T-cell (primary cell): ENCODE measurements at regions not wholly inside any gene's neighbourhood (a gene's known extent, or its start where the extent isn't known, plus 50 kb on each side); places are given as distances from the start of the nearest gene placed in this dataset.

Experiments used
- ATAC-seq, 4 experiments: fragments of 200-7000 bp in 3 of 4; fragments of 150-1000 bp in 1 of 4; cut with Tn5 transposase; replicated peaks in 1 of 4; 1 replicate in 3 of 4; 2 replicates in 1 of 4; pipeline ENCODE4 v1.10.0; 2021; ENCODE audit warnings: moderate library complexity in 3 of 4, mild to moderate bottlenecking in 2 of 4, moderate number of reproducible peaks in 1 of 4
- CTCF ChIA-PET, 2 donors: fragments of 300-600 bp; sonication (Branson Sonifier 250); formaldehyde crosslinking; loops; one replicate each; lab custom pipeline; 2022; ENCODE audit warnings: antibody characterized with exemption in 2 of 2; lab: Charles Lee
- POLR2A ChIA-PET, 2 donors: fragments of 300-600 bp; sonication (Branson Sonifier 250); formaldehyde crosslinking; loops; one replicate each; lab custom pipeline; 2022; ENCODE audit warnings: antibody characterized with exemption in 2 of 2; lab: Charles Lee
- DNase-seq, 35 experiments: peaks; one replicate each; pipeline versions ENCODE4 v3.0.0 to v3.0.0-alpha.2; 2013 to 2023
- H3K27ac ChIP-seq: one replicate; pipeline ENCODE4 v1.5.1; 2013; ENCODE audit warnings: low read length
- H3K27me3 ChIP-seq, 2 experiments: replicated peaks in 1 of 2; 1 replicate in 1 of 2; 2 replicates in 1 of 2; pipeline versions ENCODE4 v1.6.1 to v1.7.0; 2013; ENCODE audit warnings: low read length in 1 of 2, mixed read lengths in 1 of 2; ENCODE audit not compliant: control insufficient read depth in 2 of 2, insufficient read depth in 2 of 2; ENCODE audit errors: extremely low read depth in 1 of 2
- H3K36me3 ChIP-seq, 2 donors: 1 replicate in 1 of 2; 2 replicates in 1 of 2; pipeline versions ENCODE4 v1.6.1 to v1.7.0; 2013; ENCODE audit warnings: low read length in 1 of 2; ENCODE audit not compliant: control insufficient read depth in 2 of 2, insufficient read depth in 1 of 2; ENCODE audit errors: extremely low read depth in 1 of 2
- H3K4me1 ChIP-seq, 2 experiments: 1 replicate in 1 of 2; 2 replicates in 1 of 2; pipeline versions ENCODE4 v1.6.1 to v1.7.0; 2013; ENCODE audit warnings: low read length in 2 of 2, mixed read lengths in 1 of 2; ENCODE audit not compliant: insufficient read depth in 2 of 2, control insufficient read depth in 1 of 2; ENCODE audit errors: extremely low read depth in 1 of 2
- H3K4me3 ChIP-seq, 2 donors: 1 replicate in 1 of 2; 2 replicates in 1 of 2; pipeline versions ENCODE4 v1.5.1 to v1.7.0; 2013; ENCODE audit warnings: mild to moderate bottlenecking in 2 of 2, low read length in 1 of 2, moderate library complexity in 1 of 2; ENCODE audit not compliant: control insufficient read depth in 1 of 2; ENCODE audit errors: extremely low read depth in 1 of 2
- H3K9me3 ChIP-seq: 2 replicates; pipeline ENCODE4 v1.7.0; 2013
- H3K27ac Mint-ChIP-seq, 2 donors: one replicate each; pipeline ENCODE4 v1.8.0; 2020 to 2021; ENCODE audit warnings: mild to moderate bottlenecking in 2 of 2, mixed read lengths in 2 of 2
- H3K27me3 Mint-ChIP-seq, 2 donors: one replicate each; pipeline ENCODE4 v1.8.0; 2021 to 2022; ENCODE audit warnings: mixed read lengths in 2 of 2
- H3K36me3 Mint-ChIP-seq: one replicate; pipeline ENCODE4 v1.8.0; 2021; ENCODE audit warnings: mixed read lengths
- H3K4me1 Mint-ChIP-seq, 3 donors: one replicate each; pipeline ENCODE4 v1.8.0; 2020 to 2022; ENCODE audit warnings: mixed read lengths in 3 of 3, mild to moderate bottlenecking in 1 of 3
- H3K4me3 Mint-ChIP-seq, 3 donors: one replicate each; pipeline ENCODE4 v1.8.0; 2020 to 2022; ENCODE audit warnings: mild to moderate bottlenecking in 3 of 3, mixed read lengths in 3 of 3, moderate library complexity in 3 of 3
- H3K9me3 Mint-ChIP-seq, 3 donors: one replicate each; pipeline ENCODE4 v1.8.0; 2020 to 2022; ENCODE audit warnings: mixed read lengths in 3 of 3
- WGBS: methylation state at CpG from one replicate; pipeline ENCODE4 v1.1.5; 2013; ENCODE audit warnings: missing lambda C conversion rate; ENCODE audit not compliant: insufficient coverage; 5-methylcytosine and 5-hydroxymethylcytosine counted together

GRCh38 chr12:28980436-28980835 lies 168.6 kb upstream of the FAR2 start:
- ATAC-seq (no peak), DNase-seq (no peak)
- ChIA-PET CTCF (no interaction called here), POLR2A (no interaction called here)
- Histone ChIP-seq H3K27me3 (peaks cover 0 to 2% of the 10 kb centered on the region in 2 experiments), H3K36me3 (no peaks in the 10 kb centered on the region), H3K4me1 (no peaks in the 10 kb centered on the region), H3K9me3 (no peaks in the 10 kb centered on the region), H3K4me3 (no peak overlapping the region), H3K27ac (no peak overlapping the region)
- H3K4me1 Mint-ChIP-seq = no peaks in the 10 kb centered on the region
- WGBS = no CpG with 5 or more reads among the region's 4 CpGs
- H3K36me3 Mint-ChIP-seq = no peaks in the 10 kb centered on the region
- no peak overlapping the region for H3K4me3 Mint-ChIP-seq
- no peaks in the 10 kb centered on the region for H3K9me3 Mint-ChIP-seq
- peaks cover 3 to 22% of the 10 kb centered on the region in 2 donors for H3K27me3 Mint-ChIP-seq
- H3K27ac Mint-ChIP-seq = no peak overlapping the region

DNA sequence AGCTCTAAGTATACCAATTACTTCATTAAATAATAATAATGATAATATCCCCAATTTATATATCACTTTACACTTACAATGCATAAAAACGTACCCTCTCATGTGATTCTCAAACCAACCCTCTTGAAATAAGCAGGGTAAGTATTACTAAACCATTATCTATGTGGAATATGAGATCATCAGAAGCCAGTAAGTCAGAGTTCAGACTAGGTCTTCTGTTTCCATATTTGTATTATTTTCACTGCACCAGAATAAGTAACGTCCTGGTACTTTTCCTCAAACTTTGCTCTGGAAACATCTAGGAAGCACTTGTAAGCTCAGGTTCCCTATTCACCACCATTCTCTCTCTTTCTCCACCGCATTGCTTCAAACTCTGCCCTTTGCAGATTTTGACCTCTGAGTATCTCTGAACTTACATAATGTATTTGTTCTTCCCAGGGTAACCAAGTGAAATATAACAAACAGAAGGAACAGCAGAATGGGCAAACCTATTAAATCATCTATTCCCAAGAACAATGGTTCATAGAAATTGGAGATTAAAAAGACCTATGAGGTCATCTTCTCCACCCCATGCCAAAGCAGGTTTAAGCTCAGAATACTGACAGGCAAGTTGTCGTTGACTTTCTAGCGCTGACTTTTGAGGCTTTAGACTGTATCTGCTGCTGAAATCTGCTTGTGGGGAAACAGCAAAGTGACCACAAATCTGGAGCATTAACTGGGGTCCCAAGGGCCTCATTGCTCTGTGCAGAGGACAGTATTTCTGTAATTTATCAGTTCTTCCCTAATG lies 161.3 kb upstream of the FAR2 start:
- Mint-ChIP-seq H3K27me3 (peaks cover 0 to 15% of the 10 kb centered on the region in 2 donors), H3K27ac (no peak overlapping the region), H3K4me3 (no peak overlapping the region), H3K4me1 (no peaks in the 10 kb centered on the region), H3K36me3 (no peaks in the 10 kb centered on the region), H3K9me3 (no peaks in the 10 kb centered on the region)
- H3K27ac ChIP-seq = no peak overlapping the region
- H3K27me3 ChIP-seq = no peaks in the 10 kb centered on the region
- H3K4me1 ChIP-seq = no peaks in the 10 kb centered on the region
- ATAC-seq (no peak), DNase-seq (no peak)
- POLR2A ChIA-PET = interaction anchor here in 1 of 2 donors (0.7 kb wide), 1 partner anchor 478 kb away, joined by 3 read pairs; no protein-coding TSS in a partner anchor
- CTCF ChIA-PET = no interaction called here
- no peak overlapping the region for H3K4me3 ChIP-seq
- WGBS = 40% methylated on average over 1 of the region's 5 CpGs
- H3K36me3 ChIP-seq = no peaks in the 10 kb centered on the region
- no peaks in the 10 kb centered on the region for H3K9me3 ChIP-seq

GRCh38 chr12:28988325-28988704 lies 160.8 kb upstream of the FAR2 start:
- Mint-ChIP-seq H3K4me3 (no peak overlapping the region), H3K27ac (no peak overlapping the region), H3K36me3 (no peaks in the 10 kb centered on the region), H3K27me3 (peaks cover 0 to 14% of the 10 kb centered on the region in 2 donors), H3K4me1 (no peaks in the 10 kb centered on the region), H3K9me3 (no peaks in the 10 kb centered on the region)
- POLR2A ChIA-PET = no interaction called here
- H3K4me3 ChIP-seq = no peak overlapping the region
- no peak for ATAC-seq
- no peaks in the 10 kb centered on the region for H3K36me3 ChIP-seq
- no peak for DNase-seq
- H3K27me3 ChIP-seq = no peaks in the 10 kb centered on the region
- WGBS = no CpG with 5 or more reads among the region's 2 CpGs
- H3K9me3 ChIP-seq = no peaks in the 10 kb centered on the region
- CTCF ChIA-PET = no interaction called here
- H3K27ac ChIP-seq = no peak overlapping the region
- H3K4me1 ChIP-seq = no peaks in the 10 kb centered on the region

GRCh38 chr12:28991626-28992025 lies 157.5 kb upstream of the FAR2 start:
- H3K36me3 ChIP-seq = no peaks in the 10 kb centered on the region
- H3K4me3 ChIP-seq = no peak overlapping the region
- Mint-ChIP-seq H3K9me3 (no peaks in the 10 kb centered on the region), H3K4me3 (no peak overlapping the region), H3K27me3 (peaks cover 0 to 14% of the 10 kb centered on the region in 2 donors), H3K36me3 (no peaks in the 10 kb centered on the region), H3K27ac (no peak overlapping the region), H3K4me1 (no peaks in the 10 kb centered on the region)
- ChIA-PET CTCF (no interaction called here), POLR2A (no interaction called here)
- DNase-seq (no peak), ATAC-seq (no peak)
- H3K27ac ChIP-seq = no peak overlapping the region
- no peaks in the 10 kb centered on the region for H3K4me1 ChIP-seq
- H3K27me3 ChIP-seq = no peaks in the 10 kb centered on the region
- H3K9me3 ChIP-seq = no peaks in the 10 kb centered on the region
- WGBS = 87% methylated on average over 2 of the region's 2 CpGs

- H3K4me3 Mint-ChIP-seq = no peak overlapping the region
- Histone ChIP-seq H3K4me3 (no peak overlapping the region), H3K27me3 (peaks cover 0 to 2% of the 10 kb centered on the region in 2 experiments), H3K36me3 (no peaks in the 10 kb centered on the region), H3K27ac (no peak overlapping the region), H3K4me1 (no peaks in the 10 kb centered on the region), H3K9me3 (no peaks in the 10 kb centered on the region)
- H3K9me3 Mint-ChIP-seq = no peaks in the 10 kb centered on the region
- no peaks in the 10 kb centered on the region for H3K4me1 Mint-ChIP-seq
- DNase-seq (no peak), ATAC-seq (no peak)
- WGBS = 79% methylated on average over 2 of the region's 5 CpGs
- no peaks in the 10 kb centered on the region for H3K36me3 Mint-ChIP-seq
- POLR2A ChIA-PET = no interaction called here
- CTCF ChIA-PET = interaction anchor here (0.5 to 0.6 kb wide), 4 partner anchors 19 to 1194 kb away, joined by 3 to 4 read pairs (median 4); no protein-coding TSS in a partner anchor
- H3K27me3 Mint-ChIP-seq = peaks cover 0 to 6% of the 10 kb centered on the region in 2 donors
- no peak overlapping the region for H3K27ac Mint-ChIP-seq
Measured at GRCh38 chr12:28993720-28994119, 155.4 kb upstream of the FAR2 start.

- no CpG with 5 or more reads among the region's 3 CpGs for WGBS
- Histone ChIP-seq H3K4me1 (no peaks in the 10 kb centered on the region), H3K4me3 (no peak overlapping the region), H3K27me3 (peaks cover 0 to 2% of the 10 kb centered on the region in 2 experiments), H3K36me3 (no peaks in the 10 kb centered on the region), H3K27ac (no peak overlapping the region), H3K9me3 (no peaks in the 10 kb centered on the region)
- Mint-ChIP-seq H3K27me3 (peaks cover 0 to 4% of the 10 kb centered on the region in 2 donors), H3K4me3 (no peak overlapping the region), H3K27ac (no peak overlapping the region), H3K36me3 (no peaks in the 10 kb centered on the region), H3K4me1 (no peaks in the 10 kb centered on the region), H3K9me3 (no peaks in the 10 kb centered on the region)
- POLR2A ChIA-PET = no interaction called here
- ATAC-seq (no peak), DNase-seq (no peak)
- CTCF ChIA-PET = interaction anchor here (0.5 to 0.6 kb wide), 4 partner anchors 19 to 1194 kb away, joined by 3 to 4 read pairs (median 4); no protein-coding TSS in a partner anchor
Measured at GRCh38 chr12:28994179-28994715, 154.8 kb upstream of the FAR2 start.
